ENCODE measurements at regions not wholly inside any gene's neighbourhood (a gene's known extent, or its start where the extent isn't known, plus 50 kb on each side); places are given as distances from the start of the nearest gene placed in this dataset.

DNA sequence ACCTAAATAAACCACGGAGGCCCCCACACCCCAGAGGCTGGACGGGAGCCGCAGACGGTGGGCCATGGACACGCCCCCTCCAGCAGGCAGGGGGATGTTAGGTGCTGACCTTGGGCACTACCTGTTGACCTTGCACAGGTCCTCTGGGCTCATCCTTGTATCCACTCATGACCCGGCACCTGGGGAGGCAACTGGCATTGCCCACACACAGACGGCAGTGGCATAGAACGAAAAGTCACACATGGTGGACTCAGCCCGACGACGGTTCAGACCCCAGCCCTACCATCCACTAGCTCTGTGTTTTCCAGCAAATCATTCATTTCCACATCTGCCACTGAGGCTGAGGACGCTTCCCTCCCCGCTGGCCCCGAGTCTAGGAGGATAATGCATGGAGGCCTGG, 247.7 kb upstream of the PPP2R2D start:
- no peak for DNase-seq

DNA sequence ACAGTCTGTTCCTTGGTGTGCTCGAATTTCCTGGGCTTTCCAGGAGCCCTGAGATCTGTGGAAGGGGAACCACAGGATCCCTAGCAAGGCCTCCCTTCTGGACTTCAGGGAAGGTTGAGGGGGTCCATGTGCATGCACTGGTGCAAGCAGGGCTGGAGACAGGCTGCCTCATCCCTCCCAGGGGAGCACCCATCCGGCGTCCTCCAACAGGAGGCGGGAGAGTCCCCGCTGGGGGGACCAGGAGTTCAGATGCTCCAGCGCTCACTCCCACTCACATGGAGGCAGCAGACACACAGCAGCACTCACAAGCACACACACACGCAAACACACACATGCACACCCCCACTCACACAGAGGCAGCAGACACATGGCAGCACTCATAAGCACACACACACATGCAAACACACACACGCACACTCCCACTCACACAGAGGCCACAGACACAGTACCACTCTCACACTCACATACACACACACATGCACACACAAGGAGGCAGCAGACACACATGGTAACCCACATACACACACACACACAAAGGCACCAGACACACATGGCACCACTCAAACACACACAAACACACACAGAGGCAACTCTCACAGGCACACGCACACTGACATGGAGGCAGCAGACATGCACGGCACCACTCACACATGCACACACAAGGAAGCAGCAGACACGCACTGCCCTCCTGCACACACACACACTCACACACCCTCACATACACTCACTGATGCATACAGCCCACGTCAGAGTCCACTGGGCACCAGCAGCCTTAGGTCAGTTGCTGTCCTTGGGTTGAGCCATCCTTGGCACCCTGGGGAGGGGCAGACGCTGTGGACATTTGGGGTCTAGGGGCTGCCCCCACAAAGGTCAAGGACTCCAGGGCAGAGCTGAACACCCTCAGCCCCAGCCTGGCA, 247.0 kb upstream of the PPP2R2D start:
- no peak for DNase-seq

DNA sequence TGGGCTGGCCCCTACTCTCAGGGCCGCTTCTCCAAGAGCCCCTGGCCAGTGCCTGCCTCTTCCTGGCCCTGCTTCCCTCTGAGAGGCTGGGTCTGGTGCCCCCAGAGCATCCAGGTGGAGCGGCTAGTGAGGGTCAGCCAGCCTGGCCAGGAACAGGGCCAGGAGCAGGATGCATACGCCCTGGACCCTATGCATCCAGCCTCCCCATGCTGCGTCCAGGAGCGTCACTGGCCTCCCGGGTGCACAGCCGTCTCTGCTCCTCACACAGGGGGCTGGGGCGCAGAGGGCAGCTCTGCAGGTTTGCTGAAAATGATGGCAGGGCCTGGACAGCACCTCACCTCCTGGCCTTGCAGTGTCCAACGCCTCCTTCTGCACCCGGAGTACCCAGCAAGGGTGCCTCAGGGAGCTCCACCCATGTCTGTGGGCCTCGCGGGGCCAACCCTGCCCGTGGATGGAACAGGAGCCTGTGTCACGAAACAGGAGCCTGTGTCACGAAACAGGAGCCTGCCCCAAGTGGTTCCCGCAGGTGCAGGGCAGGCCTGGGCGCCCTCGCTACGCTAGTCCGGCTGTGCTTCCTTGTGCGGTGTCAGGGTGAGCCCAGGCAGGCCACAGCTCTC, 246.2 kb upstream of the PPP2R2D start:
- DNase-seq = no peak

DNA sequence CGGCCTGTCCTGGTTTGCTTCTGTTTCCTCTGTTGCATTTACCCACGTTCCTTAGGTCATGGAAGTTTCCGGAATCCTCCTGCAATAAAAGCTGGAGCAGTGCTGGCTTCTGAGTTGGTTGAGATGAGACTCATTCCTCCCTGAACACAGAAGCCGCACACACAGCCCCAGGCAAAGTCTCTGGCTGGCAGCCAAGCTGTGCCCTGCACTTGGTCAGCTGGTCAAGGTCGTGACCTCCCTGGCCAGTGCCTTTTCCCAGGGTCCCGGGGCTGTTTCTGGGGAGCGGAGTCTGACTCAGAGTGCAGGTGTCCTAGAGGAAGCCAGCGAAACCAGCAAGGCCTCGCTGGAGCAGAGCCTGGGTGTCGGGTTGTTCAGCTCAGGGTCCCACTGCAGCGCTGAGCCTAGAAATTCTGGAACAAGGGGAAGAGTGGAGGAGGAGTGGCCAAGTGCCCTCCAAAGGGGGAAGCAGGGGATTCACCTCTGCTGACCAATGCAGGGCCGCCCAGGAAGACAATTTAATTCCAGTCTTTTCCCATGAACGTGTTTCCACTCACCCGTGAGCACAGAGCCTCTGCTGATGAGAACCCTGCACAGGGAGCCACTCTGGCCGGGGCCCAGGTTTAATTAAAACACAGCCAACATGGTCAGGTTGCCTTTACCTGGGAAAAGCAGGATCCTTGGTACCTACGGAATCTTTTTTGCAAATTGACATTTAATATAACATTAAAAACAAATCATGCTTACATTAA, 245.5 kb upstream of the PPP2R2D start:
- no peak for DNase-seq

DNA sequence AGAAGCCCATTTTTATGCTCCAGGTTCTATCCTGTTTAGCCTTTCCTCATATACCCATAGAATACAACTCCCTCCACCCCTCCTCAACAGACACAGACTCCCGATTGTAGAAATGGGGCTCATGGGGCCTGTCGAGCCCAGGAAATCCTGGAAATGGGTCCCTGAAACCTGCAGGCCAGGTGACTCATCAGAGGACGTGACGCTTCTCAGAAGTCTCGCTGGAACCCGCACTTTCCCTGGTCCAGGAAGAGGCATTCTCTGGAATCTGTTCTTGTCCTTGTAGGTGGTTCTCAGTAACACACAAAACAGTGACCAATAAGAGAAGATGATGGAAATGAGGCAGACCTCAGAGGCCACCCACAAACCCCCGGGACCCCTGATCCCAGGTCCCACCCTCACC, 244.8 kb upstream of the PPP2R2D start:
- no peak for DNase-seq

DNA sequence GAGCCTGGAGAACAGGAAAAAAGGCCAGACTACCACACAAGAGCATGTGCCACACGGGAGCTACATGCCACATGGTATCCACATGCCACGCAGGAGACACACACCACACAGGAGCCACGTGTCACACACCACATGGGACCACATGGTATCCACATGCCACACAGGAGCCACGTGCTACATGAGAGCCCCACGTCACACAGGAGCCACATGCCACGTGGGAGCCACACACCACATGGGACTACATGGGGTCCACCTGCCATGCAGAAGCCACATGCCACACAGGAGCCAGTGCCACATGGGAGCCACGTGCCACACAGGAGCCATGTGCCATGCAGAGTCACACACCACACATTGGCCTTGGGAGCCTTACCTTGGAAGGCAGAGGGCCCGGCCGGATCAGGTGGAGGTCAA, 244.4 kb upstream of the PPP2R2D start:
- DNase-seq = no peak

DNA sequence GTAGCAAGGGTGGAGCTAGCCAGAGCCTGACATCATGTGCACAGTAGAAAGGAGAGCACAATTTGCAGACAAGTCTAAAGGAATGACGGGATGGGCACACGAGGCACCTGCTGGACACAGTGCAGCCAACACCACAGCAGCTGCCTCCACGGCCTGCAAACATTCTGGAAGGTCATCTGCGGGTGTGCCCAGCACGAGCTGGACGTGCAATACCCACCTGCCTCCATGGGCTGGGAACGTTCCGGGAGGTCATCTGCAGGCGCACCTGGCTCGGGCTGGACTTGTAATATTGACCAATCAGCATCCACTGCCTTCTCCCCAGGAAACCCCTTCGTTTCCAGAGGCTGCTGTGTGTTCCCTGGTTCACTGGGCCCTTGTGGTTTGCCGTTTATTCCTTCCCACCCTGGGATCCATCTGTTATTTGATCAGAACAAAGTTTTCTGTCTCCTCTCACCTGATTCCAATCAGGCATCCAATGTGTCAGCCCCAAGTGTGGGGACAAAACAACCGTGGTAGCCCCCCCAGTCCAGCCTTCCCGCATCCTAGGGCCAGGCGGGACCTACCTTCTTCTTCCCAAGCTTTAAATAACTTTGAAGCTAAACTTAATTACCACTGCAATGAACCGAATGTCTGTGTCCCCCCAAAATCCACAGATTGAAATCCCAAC, 243.4 kb upstream of the PPP2R2D start:
- DNase-seq = no peak

DNA sequence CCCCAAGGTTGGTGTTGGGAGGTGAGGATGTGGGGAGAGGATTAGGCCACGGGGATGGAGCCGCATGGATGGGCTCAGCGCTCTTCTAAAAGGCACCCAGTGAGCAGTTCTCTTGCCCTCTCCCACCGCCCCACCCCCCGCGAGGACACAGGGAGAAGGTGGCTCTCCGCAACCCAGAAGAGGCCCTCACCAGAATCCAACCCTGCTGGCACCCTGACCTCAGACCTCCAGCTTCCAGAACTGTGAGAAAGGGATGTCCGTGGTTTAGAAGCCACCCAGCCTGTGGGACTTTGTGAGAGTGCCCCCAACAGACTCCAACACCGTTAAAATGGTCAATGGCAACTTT, 242.8 kb upstream of the PPP2R2D start:
- no peak for DNase-seq

DNA sequence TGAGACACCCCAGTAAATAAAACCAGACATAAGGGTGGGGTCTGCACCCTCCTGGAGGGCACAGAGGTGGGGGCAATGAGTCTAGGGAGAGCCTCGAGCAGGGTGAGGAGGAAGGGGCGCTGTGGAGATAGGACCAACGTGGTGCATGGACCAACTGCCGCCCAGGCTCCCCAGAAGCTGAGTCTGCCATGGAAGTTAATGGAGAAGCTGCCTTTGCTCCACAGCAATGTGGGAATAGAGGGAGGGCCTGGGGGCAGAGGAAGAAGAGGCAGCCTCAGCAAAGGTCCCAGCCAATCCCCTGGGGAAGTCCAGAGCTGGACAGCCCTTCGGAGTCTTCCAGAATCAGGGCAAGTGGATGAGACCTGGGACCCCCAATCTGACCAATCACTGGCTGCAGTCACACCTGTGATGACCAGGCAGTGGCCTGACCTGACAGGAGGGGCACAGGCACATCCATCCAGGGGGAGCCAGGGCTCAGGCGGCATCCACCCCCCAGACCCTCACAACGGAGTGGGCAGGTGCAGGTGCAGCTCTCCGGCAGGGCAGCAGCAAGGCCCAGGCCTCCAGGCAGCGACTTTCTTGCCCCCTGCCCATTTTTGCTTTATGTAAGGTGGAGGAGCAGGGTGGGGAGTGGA, 242.2 kb upstream of the PPP2R2D start:
- DNase-seq = no peak

DNA sequence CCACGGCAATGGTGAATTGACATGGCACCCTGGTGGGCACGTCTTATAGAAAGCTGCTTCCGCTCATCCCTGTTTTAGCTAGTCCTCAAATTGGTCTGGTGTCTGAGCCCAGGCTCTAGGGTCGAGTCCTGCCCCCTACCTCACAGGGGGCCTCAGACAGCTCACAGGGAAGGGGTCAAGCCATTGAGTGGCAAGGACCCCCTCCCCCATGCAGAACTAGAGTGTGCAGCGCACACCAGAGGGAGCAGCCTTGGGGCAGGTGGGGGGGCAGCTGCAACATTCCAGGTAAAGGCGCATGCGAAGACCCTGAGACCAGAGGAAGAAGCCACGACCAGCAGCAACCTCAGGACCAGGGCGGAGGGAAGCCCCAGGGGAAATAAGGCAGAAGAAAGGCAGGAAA, 240.4 kb upstream of the PPP2R2D start:
- no peak for DNase-seq

DNA sequence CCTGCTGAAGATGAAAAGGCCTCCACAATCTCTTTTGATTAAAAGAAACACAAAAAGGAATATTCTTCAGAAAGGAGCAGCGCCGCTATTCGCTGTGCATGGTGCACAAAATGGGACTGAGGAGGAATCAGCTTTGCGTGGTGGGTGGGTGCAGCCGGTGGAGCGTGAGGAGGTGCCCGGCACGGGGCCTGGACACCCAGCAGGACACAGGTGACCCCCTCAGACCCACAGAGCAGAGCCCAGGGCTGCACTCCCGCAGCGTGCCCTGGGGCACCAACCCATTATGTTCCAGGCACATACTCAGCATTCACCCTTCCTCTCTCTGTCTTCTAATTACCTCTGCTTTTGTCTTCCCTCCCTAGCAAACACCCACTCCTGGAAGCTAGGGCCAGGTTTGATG, 238.0 kb upstream of the PPP2R2D start:
- DNase-seq = no peak

DNA sequence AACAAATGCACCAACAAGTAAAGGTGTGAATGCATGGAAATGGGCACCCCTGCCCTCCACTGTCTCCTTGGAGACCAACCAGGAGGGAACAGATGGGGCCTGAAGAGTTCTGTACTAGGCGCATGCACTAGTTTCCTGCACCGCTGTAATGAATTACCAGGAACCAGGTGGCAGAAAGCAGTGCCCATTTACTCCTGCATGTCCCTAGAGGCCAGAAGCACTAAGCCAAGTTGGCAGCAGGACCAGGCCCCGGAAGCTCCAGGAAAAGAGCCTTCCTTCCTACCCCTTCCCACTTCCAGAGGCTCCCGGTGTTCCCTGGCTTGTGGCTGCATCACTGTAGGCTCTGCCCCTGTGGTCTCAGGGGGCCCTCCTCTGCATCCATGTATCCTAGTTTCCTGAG, 237.5 kb upstream of the PPP2R2D start:
- DNase-seq = no peak

DNA sequence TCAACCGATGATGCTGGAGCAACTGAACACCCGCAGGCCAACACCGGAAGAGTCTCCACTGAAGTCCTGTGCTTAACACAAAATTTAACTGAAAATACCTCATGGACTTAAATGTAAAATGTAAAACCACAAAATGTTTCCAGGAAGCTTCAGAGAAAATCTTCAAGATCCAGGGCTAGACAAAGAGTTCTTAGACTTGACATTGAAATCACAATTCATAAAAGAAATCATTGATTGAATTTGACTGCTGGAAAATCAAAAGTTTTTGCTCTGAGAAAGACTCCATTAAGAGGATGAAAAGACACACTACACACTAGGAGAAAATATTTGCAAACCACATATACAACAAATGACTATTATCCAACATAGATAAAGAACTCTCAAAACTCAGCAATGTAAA, 234.7 kb upstream of the PPP2R2D start:
- DNase-seq = no peak

DNA sequence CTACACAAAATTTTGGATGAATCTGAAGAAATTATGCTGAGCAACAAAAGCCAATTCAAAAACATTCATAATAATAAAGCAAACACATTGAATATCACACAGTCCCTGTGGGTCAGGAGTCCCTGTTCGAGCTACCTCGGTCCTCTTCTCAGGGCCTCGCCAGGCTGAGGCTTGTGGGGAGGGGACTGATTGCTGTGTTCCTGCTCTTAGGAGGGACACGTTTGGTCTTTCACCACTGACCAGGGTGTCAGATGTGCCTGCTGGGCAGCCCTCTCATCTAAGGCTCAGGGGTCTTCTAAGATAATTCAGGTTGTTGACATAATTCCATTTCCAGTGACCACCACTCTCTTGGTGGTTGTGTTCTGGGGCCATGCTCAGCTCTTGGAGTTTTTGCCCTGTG, 233.8 kb upstream of the PPP2R2D start:
- DNase-seq = no peak

DNA sequence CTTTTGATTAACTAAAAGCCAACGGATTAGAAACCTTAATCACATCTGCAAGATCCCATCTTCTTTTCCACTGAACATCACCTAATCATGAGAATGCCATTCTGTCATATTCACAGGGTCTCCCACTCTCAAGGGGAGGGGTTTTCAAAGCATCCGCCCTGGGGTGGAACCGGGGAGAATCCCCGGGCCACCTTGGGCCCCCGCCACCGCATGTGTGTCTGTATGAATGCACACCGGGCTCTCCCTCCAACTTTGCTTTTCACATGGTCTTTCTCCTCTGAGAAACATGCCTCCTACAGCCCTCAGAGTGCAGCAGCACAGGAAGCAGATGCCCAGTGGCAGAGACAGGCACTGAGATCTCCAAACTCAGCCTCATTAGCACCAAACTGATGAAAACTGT, 233.2 kb upstream of the PPP2R2D start:
- DNase-seq = no peak

DNA sequence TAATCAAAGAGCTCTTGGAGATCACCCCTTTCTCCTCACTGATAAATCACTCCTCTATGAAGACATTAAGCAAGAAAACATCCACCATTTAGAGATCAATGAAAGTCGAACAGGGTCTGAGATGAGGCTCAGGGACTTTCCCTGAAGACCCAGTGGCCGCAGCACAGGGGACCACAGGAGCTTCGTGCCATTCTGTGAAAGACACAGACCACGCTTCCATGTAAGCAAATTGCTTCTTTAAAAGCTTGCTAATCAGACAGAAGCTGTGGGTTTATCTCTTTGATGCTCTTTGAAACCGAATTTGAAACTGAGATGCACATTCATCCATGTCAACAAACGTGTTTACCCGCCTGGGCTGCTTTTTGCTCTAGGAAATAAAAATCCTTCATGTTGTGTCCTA, 231.9 kb upstream of the PPP2R2D start:
- no peak for DNase-seq

DNA sequence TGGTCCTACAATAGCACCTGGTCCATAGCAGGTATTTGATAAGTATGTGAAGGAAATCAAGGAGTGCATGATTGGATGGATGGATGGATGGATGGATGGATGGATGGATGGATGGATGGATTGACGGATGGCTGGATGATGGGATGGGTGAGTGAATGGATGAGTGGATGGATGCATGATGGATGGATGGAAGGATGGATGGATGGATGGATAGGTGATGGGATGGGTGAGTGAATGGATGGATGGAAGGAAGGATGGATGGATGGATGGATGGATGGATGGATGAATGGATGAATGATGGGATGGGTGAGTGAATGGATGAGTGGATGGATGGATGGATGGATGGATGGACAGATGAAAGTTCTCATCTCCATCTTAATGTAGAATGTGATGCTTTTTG, 231.0 kb upstream of the PPP2R2D start:
- no peak for DNase-seq

DNA sequence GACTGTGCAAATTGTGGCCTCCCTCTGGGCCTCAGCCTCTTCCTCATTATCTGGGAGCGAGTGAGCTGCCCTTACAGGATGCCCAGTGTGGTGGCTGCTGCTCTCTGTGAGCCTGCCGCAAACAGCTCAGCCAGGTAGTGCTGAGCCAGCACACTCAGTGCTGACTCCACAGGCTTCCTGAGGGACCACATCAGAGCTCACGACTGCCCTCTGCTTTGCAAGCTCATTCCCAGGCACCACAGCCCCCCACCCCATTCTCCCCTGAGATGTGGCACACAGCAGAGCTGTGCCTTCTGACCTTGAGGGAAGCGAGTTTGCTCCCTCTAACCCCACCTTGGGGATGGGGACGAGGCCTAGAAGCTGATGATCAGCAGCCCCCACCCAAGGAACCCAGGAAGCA, 230.5 kb upstream of the PPP2R2D start:
- DNase-seq = no peak

DNA sequence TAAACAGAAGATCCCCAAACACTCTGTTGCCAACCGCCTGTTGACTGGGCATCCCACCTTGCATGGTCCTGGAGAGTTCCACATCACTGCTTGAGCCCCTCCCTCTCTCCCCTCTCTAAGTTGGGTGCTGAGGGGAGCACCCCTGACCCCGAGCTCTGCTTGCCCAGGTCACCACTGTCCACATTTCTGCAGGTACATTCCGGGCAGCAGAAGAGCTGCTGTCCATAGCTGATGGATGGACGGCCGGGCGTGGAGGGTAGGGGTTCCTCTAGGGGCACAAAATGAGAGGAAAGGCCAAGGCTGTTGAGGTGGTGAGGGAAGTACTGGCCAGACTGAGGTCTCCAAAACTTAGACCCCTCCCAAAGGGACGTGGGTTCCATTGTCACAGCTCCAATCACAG, 227.4 kb upstream of the PPP2R2D start:
- no peak for DNase-seq

DNA sequence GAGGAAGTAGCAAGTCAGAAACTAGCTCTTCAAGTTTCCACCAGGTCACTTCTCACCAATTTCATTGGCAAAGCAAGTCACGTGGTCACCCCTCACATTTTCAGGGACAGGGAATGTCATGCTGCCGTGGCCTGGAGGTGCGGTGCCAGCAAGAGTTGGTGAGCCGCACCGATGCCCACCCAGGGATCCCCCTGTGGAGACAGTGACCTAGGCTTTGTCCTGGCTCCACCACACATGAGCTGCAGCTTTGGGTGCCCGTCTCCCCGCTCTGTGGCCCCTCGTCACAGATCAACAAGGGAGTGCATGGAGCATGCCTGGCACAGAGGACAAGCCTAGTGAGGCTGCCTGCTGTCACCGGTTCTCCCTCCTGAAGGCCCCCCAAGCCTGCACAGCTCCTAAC, 226.7 kb upstream of the PPP2R2D start:
- no peak for DNase-seq

DNA sequence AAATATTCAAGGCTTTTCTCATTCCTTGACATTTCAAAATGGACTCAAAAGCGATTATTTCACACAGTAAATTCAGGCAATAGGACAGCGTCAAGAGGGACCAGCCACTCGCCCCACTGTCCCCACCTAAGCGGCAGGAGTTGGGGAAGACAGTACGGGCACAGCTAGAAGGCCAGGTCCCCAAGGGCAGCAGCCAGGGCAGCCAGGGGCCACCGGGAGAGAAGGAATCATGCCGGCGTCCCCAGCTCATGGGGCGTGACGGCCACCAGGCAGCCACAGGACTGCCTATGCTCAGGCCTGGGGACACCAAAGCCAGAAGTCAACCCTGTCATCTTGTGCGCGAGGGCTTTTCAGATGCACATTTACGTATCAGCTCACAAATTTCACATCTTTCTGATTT, 225.7 kb upstream of the PPP2R2D start:
- DNase-seq = no peak

DNA sequence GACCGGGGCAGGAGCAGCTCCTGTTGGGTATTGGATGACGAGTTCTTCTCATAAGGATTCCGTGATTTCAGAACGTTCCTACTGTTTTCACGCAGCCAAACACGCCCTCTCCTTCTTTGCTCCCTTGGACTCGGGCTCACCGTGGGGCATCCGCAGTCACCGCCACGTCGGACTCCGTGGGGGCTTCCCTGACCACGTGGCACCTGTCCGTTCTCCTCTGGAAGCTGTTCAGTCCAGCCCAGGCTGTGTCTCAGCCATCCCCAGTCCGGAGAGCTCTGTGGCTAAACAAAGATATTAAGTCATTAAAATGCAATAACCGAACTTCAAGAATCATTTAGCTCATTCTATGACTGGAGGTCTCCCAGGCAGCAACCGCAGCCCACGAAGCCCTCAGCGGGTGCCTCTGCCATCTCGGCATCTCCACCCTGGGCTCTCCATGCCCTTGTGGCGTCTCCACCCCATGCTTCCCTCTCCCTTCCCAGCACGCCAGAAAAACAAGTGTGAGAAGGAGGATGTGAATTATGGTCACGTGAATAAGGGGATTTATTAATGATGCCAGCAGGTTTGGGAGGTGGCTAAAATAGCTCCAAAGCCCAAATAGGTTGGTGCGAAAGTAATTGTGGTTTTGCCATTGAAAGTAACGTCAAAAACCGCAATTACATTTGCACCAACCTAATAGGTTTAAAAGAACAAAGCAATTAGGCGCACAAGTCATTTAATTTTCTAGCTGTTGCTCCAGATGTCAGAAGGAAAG, 224.6 kb upstream of the PPP2R2D start:
- no peak for DNase-seq

Data from NK-92 treated with Interleukin-12 subunit alpha and Interleukin-12 subunit beta, amount 100 ng/mL, for 24 hours (cell line).